ENCODE measurements at regions not wholly inside any gene's neighbourhood (a gene's known extent, or its start where the extent isn't known, plus 50 kb on each side); places are given as distances from the start of the nearest gene placed in this dataset.

DNA sequence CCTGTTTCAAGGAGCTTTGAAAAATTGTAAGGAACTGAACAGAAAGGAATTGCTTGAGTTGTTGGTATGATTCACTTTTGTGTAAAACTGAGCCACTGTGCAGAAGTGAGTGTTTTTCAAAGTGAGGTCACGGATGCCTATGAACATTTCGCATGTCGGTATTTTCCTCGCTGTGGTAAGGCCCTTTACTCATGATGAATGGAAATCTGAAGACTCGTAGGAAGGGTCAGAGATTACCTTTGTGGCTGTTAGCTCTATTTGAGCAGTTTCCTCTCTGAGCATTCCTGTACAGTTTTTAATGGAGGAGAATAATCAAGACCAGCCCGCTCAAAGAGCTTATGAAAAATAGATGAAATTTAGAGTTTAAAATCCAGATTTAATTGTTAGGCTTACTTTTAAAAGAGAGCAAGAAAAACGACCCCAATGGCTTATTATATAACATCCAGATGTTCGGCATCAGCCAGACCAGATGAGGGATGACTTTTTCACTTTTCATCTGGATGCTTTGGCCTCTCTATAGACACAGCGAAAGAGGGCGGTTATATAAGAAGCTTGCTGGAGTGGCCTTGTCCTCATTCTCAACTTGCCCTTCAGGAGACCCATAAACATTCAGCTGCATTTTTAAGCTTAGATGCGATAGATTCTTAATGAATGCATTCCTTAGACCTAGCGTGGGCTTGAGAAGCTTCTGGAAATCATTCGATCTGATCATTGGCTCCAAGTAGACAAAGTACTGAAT is 99.5 kb downstream of the CD83 start:
- no CpG with 5 or more reads among the region's 13 CpGs for WGBS (ENCODE audit: insufficient coverage, insufficient read length)
- 0 out of 2 replicates have a peak, but pooled peaks cover 1% of the 10 kb centered on the region for H3K4me1 ChIP-seq (ENCODE audit: control insufficient read depth, insufficient read depth, low read length)
- no peak overlapping the region for H3K27ac ChIP-seq (ENCODE audit: low read length)
- no peaks in the 10 kb centered on the region for H3K27me3 ChIP-seq (ENCODE audit: control insufficient read depth, insufficient read depth, low read length)
- no peak for DNase-seq (ENCODE audit: low read depth, low spot score)
- H3K4me3 ChIP-seq (ENCODE audit: low read length) = no peak overlapping the region
- H3K36me3 ChIP-seq (ENCODE audit: control insufficient read depth, insufficient read depth, low read length) = no peaks in the 10 kb centered on the region
- H3K9me3 ChIP-seq (ENCODE audit: control insufficient read depth, insufficient read depth, low read length) = no peaks in the 10 kb centered on the region

- WGBS (ENCODE audit: insufficient coverage, insufficient read length) = no CpG with 5 or more reads among the region's 12 CpGs
Measured at GRCh38 chr6:14217728-14218518, 100.4 kb downstream of the CD83 start.

DNA sequence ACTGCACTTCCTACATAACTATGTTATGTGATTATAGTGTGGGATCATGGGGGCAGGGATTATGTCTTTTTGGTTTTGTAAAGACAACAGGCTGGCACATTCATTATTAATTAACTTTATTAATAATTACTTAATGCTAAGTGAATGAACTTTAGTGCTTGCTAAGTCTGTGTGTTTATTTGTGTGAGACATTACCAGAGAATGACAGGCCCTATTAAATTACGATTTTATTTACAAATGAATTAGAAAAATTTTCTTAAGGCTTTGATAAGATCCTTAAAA is 100.9 kb downstream of the CD83 start:
- H3K27ac ChIP-seq (ENCODE audit: low read length) = no peak overlapping the region
- no peaks in the 10 kb centered on the region for H3K4me1 ChIP-seq (ENCODE audit: control insufficient read depth, insufficient read depth, low read length)
- no peak for DNase-seq (ENCODE audit: low read depth, low spot score)
- no peaks in the 10 kb centered on the region for H3K9me3 ChIP-seq (ENCODE audit: control insufficient read depth, insufficient read depth, low read length)
- no peak overlapping the region for H3K4me3 ChIP-seq (ENCODE audit: low read length)
- no CpG with 5 or more reads among the region's 1 CpG for WGBS (ENCODE audit: insufficient coverage, insufficient read length)
- H3K36me3 ChIP-seq (ENCODE audit: control insufficient read depth, insufficient read depth, low read length) = no peaks in the 10 kb centered on the region
- no peaks in the 10 kb centered on the region for H3K27me3 ChIP-seq (ENCODE audit: control insufficient read depth, insufficient read depth, low read length)

More at GRCh38 chr6:14217728-14218518, 100.4 kb downstream of the CD83 start:
- DNase-seq (ENCODE audit: low read depth, low spot score) = no peak
- H3K27ac ChIP-seq (ENCODE audit: low read length) = no peak overlapping the region
- H3K36me3 ChIP-seq (ENCODE audit: control insufficient read depth, insufficient read depth, low read length) = no peaks in the 10 kb centered on the region
- no peaks in the 10 kb centered on the region for H3K4me1 ChIP-seq (ENCODE audit: control insufficient read depth, insufficient read depth, low read length)
- H3K27me3 ChIP-seq (ENCODE audit: control insufficient read depth, insufficient read depth, low read length) = no peaks in the 10 kb centered on the region
- H3K9me3 ChIP-seq (ENCODE audit: control insufficient read depth, insufficient read depth, low read length) = no peaks in the 10 kb centered on the region
- H3K4me3 ChIP-seq (ENCODE audit: low read length) = no peak overlapping the region

DNA sequence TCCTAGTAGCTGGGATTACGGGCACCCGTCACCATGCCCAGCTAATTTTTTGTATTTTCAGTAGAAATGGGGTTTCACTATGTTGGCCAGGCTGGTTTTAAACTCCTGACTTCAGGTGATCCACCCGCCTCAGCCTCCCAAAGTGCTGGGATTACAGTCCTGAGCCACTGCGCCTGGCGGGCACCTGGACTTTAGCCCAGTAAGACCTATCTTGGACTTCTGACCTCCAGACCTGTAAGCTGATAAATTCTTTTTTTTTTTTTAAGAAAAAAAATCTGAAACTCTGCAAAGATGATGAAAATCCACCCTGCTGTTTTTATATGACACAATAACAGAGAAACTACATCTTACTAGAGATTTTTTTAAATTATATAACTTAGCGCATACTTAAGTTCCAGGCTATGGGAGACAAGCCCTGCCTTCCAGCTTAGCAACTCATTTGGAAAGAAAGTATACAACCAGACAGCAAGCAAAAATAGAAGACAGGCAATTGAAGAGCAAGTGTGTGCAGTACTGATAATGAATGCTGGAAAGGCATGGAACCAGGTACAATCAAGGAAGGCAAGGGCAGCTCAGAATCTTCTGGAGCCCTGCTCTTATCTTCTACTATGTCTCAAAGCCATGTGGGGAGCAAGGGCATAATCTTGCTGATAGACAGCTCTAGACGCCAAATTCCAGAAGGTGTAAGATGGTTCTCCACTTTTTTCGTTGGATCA is 104.2 kb downstream of the CD83 start:
- no peak for DNase-seq (ENCODE audit: low read depth, low spot score)
- no peaks in the 10 kb centered on the region for H3K4me1 ChIP-seq (ENCODE audit: control insufficient read depth, insufficient read depth, low read length)
- no peak overlapping the region for H3K27ac ChIP-seq (ENCODE audit: low read length)
- H3K27me3 ChIP-seq (ENCODE audit: control insufficient read depth, insufficient read depth, low read length) = no peaks in the 10 kb centered on the region
- WGBS (ENCODE audit: insufficient coverage, insufficient read length) = no CpG with 5 or more reads among the region's 8 CpGs
- 0 out of 2 replicates have a peak, but pooled peaks cover 1% of the 10 kb centered on the region for H3K9me3 ChIP-seq (ENCODE audit: control insufficient read depth, insufficient read depth, low read length)
- no peak overlapping the region for H3K4me3 ChIP-seq (ENCODE audit: low read length)
- H3K36me3 ChIP-seq (ENCODE audit: control insufficient read depth, insufficient read depth, low read length) = no peaks in the 10 kb centered on the region

DNA sequence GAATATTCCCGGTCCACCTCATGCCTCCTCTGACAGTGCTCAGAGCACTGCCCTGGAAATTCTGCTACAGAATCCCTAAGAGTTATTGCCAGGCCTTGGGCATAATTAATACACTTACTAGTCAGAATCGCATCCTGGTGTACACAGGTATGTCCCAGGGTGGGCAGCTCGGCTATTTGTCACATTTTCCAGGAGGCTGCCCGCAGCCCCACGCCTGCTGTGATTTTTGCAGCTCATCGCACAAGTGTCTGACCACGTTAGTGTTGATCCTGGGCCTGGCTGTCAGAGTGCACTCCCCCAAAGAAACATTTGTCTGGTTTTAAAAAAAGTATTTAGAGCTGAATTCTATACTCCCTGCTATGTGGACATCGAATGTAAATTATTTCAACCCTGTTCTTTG is 105.4 kb downstream of the CD83 start:
- Histone ChIP-seq H3K36me3 (ENCODE audit: control insufficient read depth, insufficient read depth, low read length) (no peaks in the 10 kb centered on the region), H3K27me3 (ENCODE audit: control insufficient read depth, insufficient read depth, low read length) (no peaks in the 10 kb centered on the region), H3K9me3 (ENCODE audit: control insufficient read depth, insufficient read depth, low read length) (0 out of 2 replicates have a peak, but pooled peaks cover 1% of the 10 kb centered on the region), H3K27ac (ENCODE audit: low read length) (no peak overlapping the region), H3K4me3 (ENCODE audit: low read length) (no peak overlapping the region), H3K4me1 (ENCODE audit: control insufficient read depth, insufficient read depth, low read length) (no peaks in the 10 kb centered on the region)
- WGBS (ENCODE audit: insufficient coverage, insufficient read length) = no CpG with 5 or more reads among the region's 8 CpGs
- DNase-seq (ENCODE audit: low read depth, low spot score) = no peak

- no peak overlapping the region for H3K4me3 ChIP-seq (ENCODE audit: low read length)
- no peaks in the 10 kb centered on the region for H3K36me3 ChIP-seq (ENCODE audit: control insufficient read depth, insufficient read depth, low read length)
- WGBS (ENCODE audit: insufficient coverage, insufficient read length) = no CpG with 5 or more reads among the region's 8 CpGs
- no peaks in the 10 kb centered on the region for H3K27me3 ChIP-seq (ENCODE audit: control insufficient read depth, insufficient read depth, low read length)
- H3K27ac ChIP-seq (ENCODE audit: low read length) = no peak overlapping the region
- no peak for DNase-seq (ENCODE audit: low read depth, low spot score)
- H3K4me1 ChIP-seq (ENCODE audit: control insufficient read depth, insufficient read depth, low read length) = no peaks in the 10 kb centered on the region
- 0 out of 2 replicates have a peak, but pooled peaks cover 1% of the 10 kb centered on the region for H3K9me3 ChIP-seq (ENCODE audit: control insufficient read depth, insufficient read depth, low read length)
Measured at GRCh38 chr6:14224359-14225103, 107.0 kb downstream of the CD83 start.

GRCh38 chr6:14226051-14226660 is 108.6 kb downstream of the CD83 start:
- no peaks in the 10 kb centered on the region for H3K4me1 ChIP-seq (ENCODE audit: control insufficient read depth, insufficient read depth, low read length)
- no peak for DNase-seq (ENCODE audit: low read depth, low spot score)
- no peaks in the 10 kb centered on the region for H3K36me3 ChIP-seq (ENCODE audit: control insufficient read depth, insufficient read depth, low read length)
- H3K27me3 ChIP-seq (ENCODE audit: control insufficient read depth, insufficient read depth, low read length) = no peaks in the 10 kb centered on the region
- H3K4me3 ChIP-seq (ENCODE audit: low read length) = no peak overlapping the region
- no CpG with 5 or more reads among the region's 2 CpGs for WGBS (ENCODE audit: insufficient coverage, insufficient read length)
- H3K27ac ChIP-seq (ENCODE audit: low read length) = no peak overlapping the region
- 0 out of 2 replicates have a peak, but pooled peaks cover 1% of the 10 kb centered on the region for H3K9me3 ChIP-seq (ENCODE audit: control insufficient read depth, insufficient read depth, low read length)

DNA sequence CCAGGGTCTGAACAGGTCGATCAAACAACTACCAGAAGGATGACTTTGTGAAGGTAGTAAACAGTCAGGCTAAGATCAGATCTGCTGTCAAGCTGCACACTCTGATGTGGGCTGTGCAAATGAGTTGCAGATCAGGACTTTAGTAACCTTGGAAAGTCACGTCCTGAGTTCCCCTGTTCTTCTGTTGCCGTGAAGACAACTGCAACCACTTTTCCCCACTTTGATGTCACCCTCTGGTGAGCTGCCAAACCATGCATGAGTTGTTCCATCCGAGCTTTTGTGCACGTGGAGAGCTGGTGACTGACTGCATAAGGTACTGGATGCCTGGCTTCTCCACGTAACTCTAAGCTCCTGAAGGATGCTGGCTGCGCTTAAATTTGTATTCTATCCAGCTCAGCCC is 111.0 kb downstream of the CD83 start:
- H3K27ac ChIP-seq (ENCODE audit: low read length) = no peak overlapping the region
- no peak overlapping the region for H3K4me3 ChIP-seq (ENCODE audit: low read length)
- H3K27me3 ChIP-seq (ENCODE audit: control insufficient read depth, insufficient read depth, low read length) = no peaks in the 10 kb centered on the region
- WGBS (ENCODE audit: insufficient coverage, insufficient read length) = no CpG with 5 or more reads among the region's 7 CpGs
- DNase-seq (ENCODE audit: low read depth, low spot score) = no peak
- no peaks in the 10 kb centered on the region for H3K4me1 ChIP-seq (ENCODE audit: control insufficient read depth, insufficient read depth, low read length)
- H3K36me3 ChIP-seq (ENCODE audit: control insufficient read depth, insufficient read depth, low read length) = no peaks in the 10 kb centered on the region
- 0 out of 2 replicates have a peak, but pooled peaks cover 1% of the 10 kb centered on the region for H3K9me3 ChIP-seq (ENCODE audit: control insufficient read depth, insufficient read depth, low read length)

GRCh38 chr6:14231071-14231483 is 113.5 kb downstream of the CD83 start:
- Histone ChIP-seq H3K27me3 (ENCODE audit: control insufficient read depth, insufficient read depth, low read length) (no peaks in the 10 kb centered on the region), H3K4me3 (ENCODE audit: low read length) (no peak overlapping the region), H3K27ac (ENCODE audit: low read length) (no peak overlapping the region), H3K36me3 (ENCODE audit: control insufficient read depth, insufficient read depth, low read length) (no peaks in the 10 kb centered on the region), H3K4me1 (ENCODE audit: control insufficient read depth, insufficient read depth, low read length) (no peaks in the 10 kb centered on the region), H3K9me3 (ENCODE audit: control insufficient read depth, insufficient read depth, low read length) (0 out of 2 replicates have a peak, but pooled peaks cover 1% of the 10 kb centered on the region)
- WGBS (ENCODE audit: insufficient coverage, insufficient read length) = no CpG with 5 or more reads among the region's 6 CpGs
- DNase-seq (ENCODE audit: low read depth, low spot score) = no peak
